ENCODE measurements at regions not wholly inside any gene's neighbourhood (a gene's known extent, or its start where the extent isn't known, plus 50 kb on each side); places are given as distances from the start of the nearest gene placed in this dataset.

- no peak for DNase-seq (ENCODE audit: low read depth, low spot score)
- in situ Hi-C loops (cut with HindIII; ENCODE audit: low pct_unique_long_range_greater_than_20kb, low sequenced_read_pairs) = no loop called here
Observed at GRCh38 chr4:122203407-122203806, 51.3 kb downstream of the BLTP1 start.

- DNase-seq (ENCODE audit: low read depth, low spot score) = no peak
- in situ Hi-C loops (cut with HindIII; ENCODE audit: low pct_unique_long_range_greater_than_20kb, low sequenced_read_pairs) = no loop called here
Observed at GRCh38 chr4:122205687-122206086, 53.6 kb downstream of the BLTP1 start.

DNA sequence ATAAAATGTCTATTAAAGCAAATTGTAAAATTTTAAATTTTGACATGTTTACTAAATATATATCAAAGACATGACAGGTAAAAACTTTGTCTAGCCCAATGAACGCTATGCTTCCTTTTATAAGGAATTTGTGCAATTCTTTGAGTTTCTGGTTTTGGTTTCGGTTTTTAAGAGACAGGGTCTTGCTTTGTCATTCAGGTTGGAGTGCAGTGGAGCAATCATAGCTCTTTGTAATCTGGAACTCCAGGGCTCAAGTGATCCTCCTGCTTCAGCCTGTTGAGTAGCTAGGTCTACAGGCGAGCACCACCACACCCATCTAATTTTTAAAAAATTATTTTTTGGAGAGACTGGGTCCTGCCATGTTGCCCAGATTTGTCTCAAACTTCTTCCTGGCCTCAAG is 60.7 kb downstream of the BLTP1 start:
- no peak for DNase-seq (ENCODE audit: low read depth, low spot score)
- in situ Hi-C loops (cut with HindIII; ENCODE audit: low pct_unique_long_range_greater_than_20kb, low sequenced_read_pairs) = no loop called here

GRCh38 chr4:122218762-122219161 is 66.6 kb downstream of the BLTP1 start:
- peak; percentile 34 for DNase-seq (ENCODE audit: low read depth, low spot score)
- in situ Hi-C loops (cut with HindIII; ENCODE audit: low pct_unique_long_range_greater_than_20kb, low sequenced_read_pairs) = no loop called here

- in situ Hi-C loops (cut with HindIII; ENCODE audit: low pct_unique_long_range_greater_than_20kb, low sequenced_read_pairs) = no loop called here
- DNase-seq (ENCODE audit: low read depth, low spot score) = no peak
Observed at GRCh38 chr4:122219356-122219755, 67.2 kb downstream of the BLTP1 start.

DNA sequence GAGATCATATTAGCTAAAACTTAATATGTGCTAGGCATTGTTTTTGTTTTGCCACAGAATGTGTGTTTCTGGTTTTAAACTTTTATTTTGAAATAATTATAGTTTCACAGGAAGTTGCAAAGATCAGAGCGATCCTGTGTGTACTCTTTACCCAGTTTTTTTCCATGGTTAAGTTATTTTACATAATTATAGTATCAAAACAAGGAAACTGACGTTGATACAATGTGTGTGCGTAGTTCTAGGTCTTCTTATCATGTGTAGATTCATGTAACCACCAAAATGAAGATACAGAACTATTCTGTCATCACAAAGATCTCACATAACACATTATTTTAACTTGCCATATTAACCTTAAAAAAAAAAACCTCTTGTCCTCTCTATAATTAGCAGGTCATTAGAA is 69.2 kb downstream of the BLTP1 start:
- no peak for DNase-seq (ENCODE audit: low read depth, low spot score)
- in situ Hi-C loops (cut with HindIII; ENCODE audit: low pct_unique_long_range_greater_than_20kb, low sequenced_read_pairs) = no loop called here

DNA sequence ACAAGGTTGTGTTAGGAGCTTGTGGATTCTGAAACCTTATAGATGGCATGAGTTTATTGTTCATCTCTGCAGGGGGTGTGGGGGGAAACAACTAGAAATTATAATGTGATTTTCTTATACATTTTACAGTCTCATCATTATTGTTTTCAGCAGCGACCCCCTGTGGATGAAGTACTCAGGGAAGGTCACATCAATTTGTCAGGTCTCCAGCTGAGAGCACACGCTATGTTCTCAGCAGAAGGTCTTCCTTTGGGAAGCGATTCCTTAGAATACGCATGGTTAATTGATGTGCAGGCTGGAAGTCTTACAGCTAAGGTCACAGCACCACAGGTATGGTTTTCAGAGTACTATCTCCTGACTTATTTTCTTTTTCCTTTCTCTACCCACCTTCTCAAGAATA is 72.2 kb downstream of the BLTP1 start:
- in situ Hi-C loops (cut with HindIII; ENCODE audit: low pct_unique_long_range_greater_than_20kb, low sequenced_read_pairs) = no loop called here
- peak; percentile 41 for DNase-seq (ENCODE audit: low read depth, low spot score)

DNA sequence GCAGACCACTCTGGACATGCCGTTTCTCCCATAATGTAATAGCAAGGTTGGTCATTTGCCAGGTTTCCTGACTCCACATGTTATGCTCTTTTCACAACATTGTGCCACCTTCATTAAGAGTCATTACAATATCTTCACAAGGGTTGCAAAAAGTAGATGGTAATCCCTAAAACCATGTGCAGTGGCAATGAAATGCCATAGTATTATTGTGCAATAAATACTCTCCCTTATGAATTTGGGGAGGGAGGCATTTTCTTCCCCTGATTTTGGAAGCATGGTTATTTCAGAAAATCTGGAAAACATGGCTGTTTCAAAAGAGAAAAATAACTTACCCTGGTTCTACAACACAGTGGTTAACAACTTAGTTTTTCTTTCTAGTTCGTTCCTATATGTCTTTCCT is 75.1 kb downstream of the BLTP1 start:
- DNase-seq (ENCODE audit: low read depth, low spot score) = no peak
- in situ Hi-C loops (cut with HindIII; ENCODE audit: low pct_unique_long_range_greater_than_20kb, low sequenced_read_pairs) = no loop called here

GRCh38 chr4:122229857-122230256 is 77.7 kb downstream of the BLTP1 start:
- DNase-seq (ENCODE audit: low read depth, low spot score) = no peak
- in situ Hi-C loops (cut with HindIII; ENCODE audit: low pct_unique_long_range_greater_than_20kb, low sequenced_read_pairs) = no loop called here

DNA sequence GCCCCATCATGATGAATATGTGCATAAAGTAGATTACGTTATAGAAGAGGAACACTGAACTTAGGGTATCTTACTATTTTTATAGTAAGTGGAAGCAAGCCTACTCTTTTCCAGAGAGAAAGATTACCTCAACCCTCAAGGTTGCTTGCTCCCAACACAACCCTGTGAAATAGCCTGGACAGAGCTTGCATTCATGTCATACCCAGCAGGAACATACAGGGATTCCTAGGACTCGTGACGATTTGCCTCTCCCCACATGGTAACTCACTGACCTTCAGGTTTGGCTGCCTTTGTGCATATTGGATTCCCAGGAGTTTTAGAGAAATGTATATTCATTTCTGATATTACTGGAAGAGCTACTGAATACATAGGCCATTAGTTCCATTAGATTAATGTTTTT is 80.5 kb downstream of the BLTP1 start:
- in situ Hi-C loops (cut with HindIII; ENCODE audit: low pct_unique_long_range_greater_than_20kb, low sequenced_read_pairs) = no loop called here
- DNase-seq (ENCODE audit: low read depth, low spot score) = no peak

GRCh38 chr4:122234686-122235085 is 82.6 kb downstream of the BLTP1 start:
- no peak for DNase-seq (ENCODE audit: low read depth, low spot score)
- in situ Hi-C loops (cut with HindIII; ENCODE audit: low pct_unique_long_range_greater_than_20kb, low sequenced_read_pairs) = no loop called here

- no peak for DNase-seq (ENCODE audit: low read depth, low spot score)
- in situ Hi-C loops (cut with HindIII; ENCODE audit: low pct_unique_long_range_greater_than_20kb, low sequenced_read_pairs) = no loop called here
Observed at GRCh38 chr4:122243785-122244184, 91.7 kb downstream of the BLTP1 start.

GRCh38 chr4:122244764-122245163 is 92.6 kb downstream of the BLTP1 start:
- in situ Hi-C loops (cut with HindIII; ENCODE audit: low pct_unique_long_range_greater_than_20kb, low sequenced_read_pairs) = no loop called here
- no peak for DNase-seq (ENCODE audit: low read depth, low spot score)

GRCh38 chr4:122246551-122246950 is 94.4 kb downstream of the BLTP1 start:
- in situ Hi-C loops (cut with HindIII; ENCODE audit: low pct_unique_long_range_greater_than_20kb, low sequenced_read_pairs) = no loop called here
- DNase-seq (ENCODE audit: low read depth, low spot score) = no peak

- no peak for DNase-seq (ENCODE audit: low read depth, low spot score)
- in situ Hi-C loops (cut with HindIII; ENCODE audit: low pct_unique_long_range_greater_than_20kb, low sequenced_read_pairs) = no loop called here
Observed at GRCh38 chr4:122249357-122249756, 97.2 kb downstream of the BLTP1 start.

- in situ Hi-C loops (cut with HindIII; ENCODE audit: low pct_unique_long_range_greater_than_20kb, low sequenced_read_pairs) = no loop called here
- DNase-seq (ENCODE audit: low read depth, low spot score) = no peak
Observed at GRCh38 chr4:122252584-122252983, 100.5 kb downstream of the BLTP1 start.

DNA sequence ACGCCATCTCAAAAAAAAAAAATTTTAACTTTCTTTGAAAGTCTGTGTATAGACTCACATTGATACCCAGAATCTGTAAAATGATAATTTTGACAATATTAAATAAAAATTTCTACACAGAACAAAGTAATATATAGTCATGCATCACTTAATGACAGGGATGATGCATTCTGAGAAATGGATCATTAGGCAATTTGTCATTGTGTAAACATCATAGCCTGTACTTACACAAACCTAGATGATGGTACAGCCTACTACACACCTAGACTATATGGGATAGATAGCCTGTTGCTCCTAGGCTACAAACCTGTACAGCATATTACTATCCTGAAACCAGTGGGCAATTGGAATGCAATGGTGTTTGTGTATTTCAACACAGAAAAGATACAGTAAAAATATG is 107.7 kb downstream of the BLTP1 start:
- in situ Hi-C loops (cut with HindIII; ENCODE audit: low pct_unique_long_range_greater_than_20kb, low sequenced_read_pairs) = no loop called here

GRCh38 chr4:122276359-122276758 is 102.5 kb upstream of the ADAD1 start:
- no peak for DNase-seq (ENCODE audit: low read depth, low spot score)
- in situ Hi-C loops (cut with HindIII; ENCODE audit: low pct_unique_long_range_greater_than_20kb, low sequenced_read_pairs) = no loop called here

More for the DNA sequence above, 107.7 kb downstream of the BLTP1 start:
- no peak for DNase-seq (ENCODE audit: low read depth, low spot score)

GRCh38 chr4:122278976-122279375 is 99.8 kb upstream of the ADAD1 start:
- in situ Hi-C loops (cut with HindIII; ENCODE audit: low pct_unique_long_range_greater_than_20kb, low sequenced_read_pairs) = no loop called here
- no peak for DNase-seq (ENCODE audit: low read depth, low spot score)

DNA sequence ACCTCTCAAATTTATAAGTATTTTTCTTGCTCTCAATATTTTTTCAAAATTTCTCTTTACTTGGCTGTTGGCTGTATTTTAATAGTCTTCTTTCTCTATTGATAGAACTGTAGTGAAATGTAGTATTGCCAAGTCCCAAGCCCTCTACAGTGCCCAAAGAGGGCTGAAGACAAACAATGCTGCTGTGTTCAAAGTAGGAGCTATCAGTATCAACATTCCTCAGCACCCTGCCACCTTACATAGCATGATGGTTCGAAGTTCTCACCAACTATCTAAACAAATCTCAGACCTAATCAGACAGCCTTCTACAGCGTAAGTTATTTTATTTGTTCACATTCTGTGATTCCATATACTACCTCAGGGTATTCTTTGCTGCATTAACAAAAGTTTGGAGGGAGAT is 99.1 kb upstream of the ADAD1 start:
- in situ Hi-C loops (cut with HindIII; ENCODE audit: low pct_unique_long_range_greater_than_20kb, low sequenced_read_pairs) = no loop called here
- no peak for DNase-seq (ENCODE audit: low read depth, low spot score)

Data from SK-MEL-5 (cell line).